HEK293T (cell line): ENCODE measurements at regions not wholly inside any gene's neighbourhood (a gene's known extent, or its start where the extent isn't known, plus 50 kb on each side); places are given as distances from the start of the nearest gene placed in this dataset.

Source experiments
- BHLHE40 ChIP-seq: fragments of 450-650 bp; IDR thresholded peaks from 2 replicates; pipeline ENCODE4 v1.6.1; 2016; ENCODE audit warnings: mild to moderate bottlenecking, moderate library complexity, borderline replicate concordance
- FOXA1 ChIP-seq: fragments of 450-650 bp; IDR thresholded peaks from 2 replicates; pipeline ENCODE4 v1.6.1; 2016; ENCODE audit warnings: mild to moderate bottlenecking
- SP1 ChIP-seq: fragments of 450-650 bp; IDR thresholded peaks from 2 replicates; pipeline ENCODE4 v1.6.1; 2017
- TARDBP ChIP-seq: fragments of 450-650 bp; IDR thresholded peaks from 2 replicates; pipeline ENCODE4 v1.6.1; 2016

GRCh38 chr16:9340526-9341256 lies 249.2 kb downstream of the HAPSTR1 start:
- no peak for TF ChIP-seq SP1
- no peak for TF ChIP-seq FOXA1
- TF ChIP-seq TARDBP: no peak
- TF ChIP-seq BHLHE40: no peak
